H1 (cell line): ENCODE measurements at regions not wholly inside any gene's neighbourhood (a gene's known extent, or its start where the extent isn't known, plus 50 kb on each side); places are given as distances from the start of the nearest gene placed in this dataset.

Experiments used
- CTCF ChIA-PET: fragments of 300-600 bp; sonication (Branson Sonifier 250); formaldehyde crosslinking; loops from one replicate; lab custom pipeline; 2021; ENCODE audit not compliant: partially characterized antibody; lab: Charles Lee
- POLR2A ChIA-PET: fragments of 300-600 bp; sonication (Branson Sonifier 250); formaldehyde crosslinking; loops from one replicate; lab custom pipeline; 2021; ENCODE audit warnings: inconsistent platforms; ENCODE audit not compliant: partially characterized antibody; lab: Charles Lee
- DNase-seq, 2 experiments: peaks; one replicate each; pipeline versions ENCODE4 v3.0.0 to v3.0.0-alpha.2; 2010 to 2022; ENCODE audit warnings: low spot score in 2 of 2, low read depth in 1 of 2, mixed read lengths in 1 of 2
- FAIRE-seq: peaks from 2 replicates; lab custom pipeline; 2011; peaks lifted over from hg19 to GRCh38; lab: Jason Lieb, UNC
- H2AFZ ChIP-seq: 2 replicates; pipeline ENCODE4 v1.8.1; 2012; ENCODE audit warnings: low read length, inconsistent platforms
- H2AK5ac ChIP-seq: 2 replicates; pipeline ENCODE4 v1.6.1; 2013; ENCODE audit warnings: low read depth, low read length
- H2BK120ac ChIP-seq: replicated peaks from 2 replicates; pipeline ENCODE3; 2013; ENCODE audit warnings: low read depth, low read length, inconsistent platforms
- H2BK12ac ChIP-seq: 2 replicates; pipeline ENCODE4 v1.6.1; 2013; ENCODE audit warnings: low read depth, low read length
- H2BK15ac ChIP-seq: 2 replicates; pipeline ENCODE4 v1.6.1; 2013; ENCODE audit warnings: low read length
- H2BK20ac ChIP-seq: 2 replicates; pipeline ENCODE4 v1.6.1; 2013; ENCODE audit warnings: low read length
- H2BK5ac ChIP-seq: 2 replicates; pipeline ENCODE4 v1.6.1; 2013; ENCODE audit warnings: low read depth, low read length
- H3K14ac ChIP-seq: 2 replicates; pipeline ENCODE4 v1.6.1; 2013; ENCODE audit warnings: inconsistent platforms; ENCODE audit not compliant: insufficient read length
- H3K18ac ChIP-seq: 2 replicates; pipeline ENCODE4 v1.6.1; 2013; ENCODE audit warnings: low read length; ENCODE audit errors: extremely low read depth
- H3K23ac ChIP-seq: 2 replicates; pipeline ENCODE4 v1.6.1; 2013; ENCODE audit warnings: inconsistent platforms; ENCODE audit not compliant: insufficient read length
- H3K23me2 ChIP-seq: 2 replicates; pipeline ENCODE4 v1.6.1; 2013; ENCODE audit warnings: low read depth, low read length
- H3K27ac ChIP-seq: 2 replicates; pipeline ENCODE4 v1.6.1; 2011; ENCODE audit warnings: low read depth, low read length, inconsistent platforms
- H3K27me3 ChIP-seq, 4 experiments: replicated peaks in 1 of 4; 1 replicate in 1 of 4; 2 replicates in 3 of 4; pipeline versions ENCODE4 v1.6.1 to v1.8.1; 2011 to 2013; ENCODE audit warnings: low read length in 3 of 4, mild to moderate bottlenecking in 3 of 4, inconsistent platforms in 2 of 4, mixed read lengths in 2 of 4, moderate library complexity in 1 of 4; ENCODE audit not compliant: control insufficient read depth in 3 of 4, insufficient read depth in 3 of 4; ENCODE audit errors: extremely low read depth in 1 of 4
- H3K36me3 ChIP-seq, 4 experiments: 2 replicates each; pipeline versions ENCODE4 v1.6.1 to v1.8.1; 2011 to 2013; ENCODE audit warnings: mild to moderate bottlenecking in 4 of 4, low read length in 3 of 4, moderate library complexity in 2 of 4, control low read depth in 1 of 4, inconsistent platforms in 1 of 4; ENCODE audit not compliant: insufficient read depth in 4 of 4, control insufficient read depth in 2 of 4
- H3K4ac ChIP-seq: replicated peaks from 2 replicates; pipeline ENCODE3; 2013; ENCODE audit warnings: low read length, low read depth, mixed read lengths, inconsistent platforms; ENCODE audit not compliant: insufficient read length
- H3K4me1 ChIP-seq, 4 experiments: replicated peaks in 1 of 4; 1 replicate in 1 of 4; 2 replicates in 3 of 4; pipeline versions ENCODE4 v1.6.1 to v1.8.1; 2011 to 2013; ENCODE audit warnings: low read length in 3 of 4, inconsistent platforms in 2 of 4, mixed read lengths in 1 of 4; ENCODE audit not compliant: insufficient read depth in 4 of 4, control insufficient read depth in 3 of 4
- H3K4me2 ChIP-seq, 2 experiments: 2 replicates each; pipeline versions ENCODE4 v1.6.1 to v1.8.1; 2011 to 2013; ENCODE audit warnings: low read depth in 2 of 2, low read length in 2 of 2, control low read depth in 1 of 2, inconsistent platforms in 1 of 2, mild to moderate bottlenecking in 1 of 2; ENCODE audit not compliant: insufficient read depth in 1 of 2
- H3K4me3 ChIP-seq, 4 experiments: fragments of 200-600, 300-600 bp in 1 of 4; sonication (generic), shearing (Covaris generic), sonication (Bioruptor Twin) in 1 of 4; 2 replicates each; pipeline versions ENCODE4 v1.5.1 to v1.8.1; 2011 to 2016; ENCODE audit warnings: low read length in 4 of 4, low read depth in 3 of 4, control low read depth in 2 of 4, inconsistent platforms in 2 of 4, mild to moderate bottlenecking in 2 of 4, mixed read lengths in 1 of 4, moderate library complexity in 1 of 4; ENCODE audit not compliant: insufficient read depth in 2 of 4; ENCODE audit errors: extremely low read depth in 1 of 4
- H3K56ac ChIP-seq: replicated peaks from 2 replicates; pipeline ENCODE3; 2013; ENCODE audit warnings: low read depth, mild to moderate bottlenecking, mixed read lengths, low read length, inconsistent platforms; ENCODE audit not compliant: insufficient read length
- H3K79me1 ChIP-seq: 2 replicates; pipeline ENCODE4 v1.6.1; 2013; ENCODE audit warnings: low read depth, low read length, control low read depth
- H3K79me2 ChIP-seq, 2 experiments: 2 replicates each; pipeline versions ENCODE4 v1.6.1 to v1.8.1; 2012 to 2013; ENCODE audit warnings: low read length in 2 of 2, mild to moderate bottlenecking in 2 of 2, inconsistent platforms in 1 of 2; ENCODE audit not compliant: insufficient read depth in 2 of 2, control insufficient read depth in 1 of 2
- H3K9ac ChIP-seq, 4 experiments: replicated peaks in 1 of 4; 1 replicate in 1 of 4; 2 replicates in 3 of 4; pipeline versions ENCODE4 v1.6.1 to v1.8.1; 2011 to 2013; ENCODE audit warnings: low read depth in 3 of 4, low read length in 3 of 4, control low read depth in 2 of 4, mild to moderate bottlenecking in 2 of 4, moderate library complexity in 2 of 4, inconsistent platforms in 1 of 4; ENCODE audit errors: extremely low read depth in 1 of 4
- H3K9me3 ChIP-seq, 2 experiments: 2 replicates each; pipeline versions ENCODE4 v1.6.1 to v1.8.1; 2012 to 2013; ENCODE audit warnings: mild to moderate bottlenecking in 2 of 2, moderate library complexity in 2 of 2, control low read depth in 1 of 2, inconsistent platforms in 1 of 2, low read depth in 1 of 2, low read length in 1 of 2, mixed read lengths in 1 of 2; ENCODE audit not compliant: insufficient read depth in 2 of 2
- H4K20me1 ChIP-seq, 2 experiments: replicated peaks in 1 of 2; 2 replicates each; pipeline versions ENCODE3 to v1.8.1; 2011 to 2013; ENCODE audit warnings: inconsistent platforms in 2 of 2, low read length in 2 of 2, mild to moderate bottlenecking in 1 of 2; ENCODE audit not compliant: insufficient read depth in 2 of 2, control insufficient read depth in 1 of 2
- H4K5ac ChIP-seq: 2 replicates; pipeline ENCODE4 v1.6.1; 2013; ENCODE audit warnings: low read length, low read depth, mixed read lengths, inconsistent platforms; ENCODE audit not compliant: insufficient read length
- H4K8ac ChIP-seq: 2 replicates; pipeline ENCODE4 v1.8.0; 2013; ENCODE audit warnings: mild to moderate bottlenecking, moderate library complexity, low read length, inconsistent platforms; ENCODE audit not compliant: insufficient read depth; ENCODE audit errors: extremely low read depth
- H4K91ac ChIP-seq: replicated peaks from 2 replicates; pipeline ENCODE3; 2013; ENCODE audit warnings: low read length, mixed read lengths, inconsistent platforms; ENCODE audit not compliant: insufficient read length
- ATF3 ChIP-seq: IDR thresholded peaks from 2 replicates; pipeline ENCODE4 v1.6.1; 2011; ENCODE audit warnings: low read depth, mild to moderate bottlenecking, low read length; ENCODE audit not compliant: insufficient read depth
- BACH1 ChIP-seq: IDR thresholded peaks from 2 replicates; pipeline ENCODE4 v1.6.1; 2012; ENCODE audit warnings: low read length, improper control_type of control experiment
- CBX5 ChIP-seq: fragments of 300-800, 300-1000 bp; sonication (generic); IDR thresholded peaks from 2 replicates; pipeline ENCODE4 v1.7.1; 2016; ENCODE audit warnings: antibody characterized with exemption, low read length, low read depth
- CEBPB ChIP-seq: IDR thresholded peaks from 2 replicates; pipeline ENCODE4 v1.6.1; 2012; ENCODE audit warnings: low read depth, low read length
- CHD1 ChIP-seq: IDR thresholded peaks from 2 replicates; pipeline ENCODE4 v1.6.1; 2012; ENCODE audit warnings: low read depth, low read length, improper control_type of control experiment
- E2F6 ChIP-seq: IDR thresholded peaks from 2 replicates; pipeline ENCODE4 v1.6.1; 2012; ENCODE audit warnings: inconsistent platforms
- EP300 ChIP-seq, 2 experiments: IDR thresholded peaks; 1 replicate in 1 of 2; 2 replicates in 1 of 2; pipeline ENCODE4 v1.6.1; 2011 to 2012; ENCODE audit warnings: low read depth in 2 of 2, low read length in 2 of 2, mild to moderate bottlenecking in 2 of 2, borderline replicate concordance in 1 of 2, inconsistent platforms in 1 of 2, moderate library complexity in 1 of 2
- FOSL1 ChIP-seq: IDR thresholded peaks from 2 replicates; pipeline ENCODE4 v1.6.1; 2011; ENCODE audit warnings: mild to moderate bottlenecking, low read depth, low read length, moderate library complexity; ENCODE audit not compliant: insufficient read depth
- KDM4A ChIP-seq: IDR thresholded peaks from one replicate; pipeline ENCODE4 v1.7.1; 2012; ENCODE audit warnings: low read depth, mild to moderate bottlenecking, moderate library complexity, low read length, inconsistent platforms; ENCODE audit not compliant: severe bottlenecking
- NRF1 ChIP-seq: IDR thresholded peaks from 2 replicates; pipeline ENCODE4 v1.6.1; 2011; ENCODE audit warnings: mild to moderate bottlenecking, low read depth, low read length, improper control_type of control experiment
- POLR2AphosphoS5 ChIP-seq: IDR thresholded peaks from 2 replicates; pipeline ENCODE4 v1.6.1; 2011; ENCODE audit warnings: low read depth, low read length
- SIRT6 ChIP-seq: IDR thresholded peaks from one replicate; pipeline ENCODE4 v1.7.1; 2012; ENCODE audit warnings: low read length, inconsistent platforms
- SP4 ChIP-seq: IDR thresholded peaks from 2 replicates; pipeline ENCODE4 v1.6.1; 2012; ENCODE audit warnings: low read length, inconsistent platforms
- TAF1 ChIP-seq: IDR thresholded peaks from 2 replicates; pipeline ENCODE4 v1.6.1; 2011; ENCODE audit warnings: mild to moderate bottlenecking, low read depth, low read length
- TAF7 ChIP-seq: optimal IDR thresholded peaks from 2 replicates; pipeline ENCODE3; 2011; ENCODE audit warnings: low read depth, mild to moderate bottlenecking, inconsistent platforms, low read length, moderate library complexity, borderline replicate concordance
- TBP ChIP-seq: IDR thresholded peaks from 2 replicates; pipeline ENCODE4 v1.6.1; 2011; ENCODE audit warnings: low read depth, low read length, improper control_type of control experiment
- WGBS, 2 experiments: shearing (Covaris generic) in 1 of 2; methylation state at CpG; one replicate each; pipeline versions ENCODE4 v1.1.6 to v1.1.7; 2013 to 2015; ENCODE audit warnings: low lambda C conversion rate in 2 of 2, mixed read lengths in 2 of 2, inconsistent platforms in 1 of 2, low coverage in 1 of 2, missing lambda C conversion rate in 1 of 2; ENCODE audit not compliant: insufficient replicate concordance in 2 of 2, insufficient coverage in 1 of 2, insufficient read length in 1 of 2; ENCODE audit errors: extremely low coverage in 1 of 2, missing lambda C conversion rate in 1 of 2; 5-methylcytosine and 5-hydroxymethylcytosine counted together

GRCh38 chr3:132912416-132912753, 125.8 kb upstream of the TMEM108 start:
- H3K23ac ChIP-seq: no peak overlapping the region
- H3K79me1 ChIP-seq: no peaks in the 10 kb centered on the region
- no peak overlapping the region for H3K27ac ChIP-seq
- POLR2A ChIA-PET: no interaction called here
- H2AFZ ChIP-seq: no peak overlapping the region
- CTCF ChIA-PET: no interaction called here
- 91% methylated on average over 3 of the region's 3 CpGs; no CpG with 5 or more reads in 1 of the 2 experiments for WGBS, 2 experiments
- no peak overlapping the region for H3K14ac ChIP-seq
- H2AK5ac ChIP-seq: no peak overlapping the region
- no peaks in the 10 kb centered on the region for H3K23me2 ChIP-seq
- H3K9me3 ChIP-seq: peaks cover 0 to 1% of the 10 kb centered on the region in 2 experiments; a peak in 1 of 4 replicates
- H3K36me3 ChIP-seq: no peaks in the 10 kb centered on the region
- no peaks in the 10 kb centered on the region for H3K27me3 ChIP-seq
- no peaks in the 10 kb centered on the region for H3K79me2 ChIP-seq
- no peak overlapping the region for H2BK120ac ChIP-seq
- H2BK5ac ChIP-seq: no peak overlapping the region
- FAIRE-seq (no peak), DNase-seq (no peak)
- H4K20me1 ChIP-seq: no peaks in the 10 kb centered on the region
- H4K8ac ChIP-seq: no peak overlapping the region
- no peaks in the 10 kb centered on the region; a peak in 2 of 7 replicates for H3K4me1 ChIP-seq
- no peak overlapping the region for H3K56ac ChIP-seq
- no peak overlapping the region for H2BK15ac ChIP-seq
- no peak overlapping the region for H2BK20ac ChIP-seq
- no peak overlapping the region for H2BK12ac ChIP-seq
- no peak overlapping the region for H3K9ac ChIP-seq
- H3K4ac ChIP-seq: no peak overlapping the region
- no peak overlapping the region for H4K5ac ChIP-seq
- no peak overlapping the region for H3K18ac ChIP-seq
- no peak overlapping the region for H4K91ac ChIP-seq
- no peak overlapping the region for H3K4me3 ChIP-seq
- H3K4me2 ChIP-seq: no peak overlapping the region
- TF ChIP-seq FOSL1 (no peak), ATF3 (no peak), CBX5 (no peak), KDM4A (no peak), CHD1 (no peak), TAF7 (no peak), BACH1 (no peak), TBP (no peak), CEBPB (no peak), EP300 (IDR thresholded peaks at IDR 0.05; ENCODE audit: borderline replicate concordance in 1 of 2, low read depth in 2 of 2, low read length in 2 of 2) (no peak), SIRT6 (no peak), POLR2AphosphoS5 (no peak), E2F6 (no peak), SP4 (no peak), NRF1 (no peak), TAF1 (no peak)
